Gastrocnemius medialis (tissue), 4 donors: ENCODE measurements at regions not wholly inside any gene's neighbourhood (a gene's known extent, or its start where the extent isn't known, plus 50 kb on each side); places are given as distances from the start of the nearest gene placed in this dataset.

ENCODE experiments used
- ATAC-seq, 2 donors: fragments of 150-250 bp; one replicate each; pipeline ENCODE4 v1.9.1; 2016
- DNase-seq, 2 donors: peaks; one replicate each; pipeline ENCODE4 v3.0.0-alpha.2; 2019
- H3K27ac ChIP-seq, 4 donors: fragments of 200-600 bp; sonication (generic); 1 replicate in 1 of 4; 2 replicates in 3 of 4; pipeline ENCODE4 v1.5.1; 2016 to 2018; ENCODE audit warnings: mild to moderate bottlenecking in 2 of 4, moderate library complexity in 1 of 4
- H3K27me3 ChIP-seq, 3 donors: fragments of 200-600 bp; sonication (generic) in 2 of 3; 1 replicate in 1 of 3; 2 replicates in 2 of 3; pipeline versions ENCODE4 v1.5.1 to v1.6.0; 2016 to 2019; ENCODE audit warnings: mild to moderate bottlenecking in 1 of 3, moderate library complexity in 1 of 3
- H3K36me3 ChIP-seq, 2 donors: fragments of 200-600 bp; sonication (generic) in 1 of 2; one replicate each; pipeline ENCODE4 v1.5.1; 2017 to 2018
- H3K4me1 ChIP-seq, 2 donors: fragments of 200-600 bp; sonication (generic) in 1 of 2; one replicate each; pipeline ENCODE4 v1.5.1; 2016 to 2017; ENCODE audit warnings: mild to moderate bottlenecking in 2 of 2
- H3K4me3 ChIP-seq, 4 donors: fragments of 200-600 bp; sonication (generic) in 3 of 4; 1 replicate in 1 of 4; 2 replicates in 3 of 4; pipeline ENCODE4 v1.5.1; 2016 to 2019; ENCODE audit warnings: mild to moderate bottlenecking in 2 of 4
- H3K9me3 ChIP-seq, 3 donors: fragments of 200-600 bp; sonication (generic) in 2 of 3; 1 replicate in 1 of 3; 2 replicates in 2 of 3; pipeline ENCODE4 v1.5.1; 2016 to 2019
- POLR2A ChIP-seq, 2 donors: fragments of 450-650 bp; IDR thresholded peaks; one replicate each; pipeline ENCODE4 v1.6.1; 2017; ENCODE audit warnings: antibody characterized with exemption in 2 of 2, mild to moderate bottlenecking in 2 of 2, moderate library complexity in 2 of 2
- in situ Hi-C, 4 donors: fragments of 200-750 bp; cut with MboI; loops; one replicate each; pipeline versions ENCODE4 v1.15.0 to v1.8.0; 2017; ENCODE audit warnings: low sequenced_read_pairs in 4 of 4
- intact Hi-C: fragments of 100-400 bp; cut with DNase I; formaldehyde crosslinking; loops from one replicate; pipeline ENCODE4 v1.15.1; 2023; ENCODE audit warnings: low total_unique reads
- TF ChIP-seq, protein P1 (sequence below), 5 experiments: fragments of 450-650 bp in 3 of 5; fragments of 200-600 bp in 2 of 5; sonication (generic) in 2 of 5; IDR thresholded peaks in 4 of 5; conservative IDR thresholded peaks in 1 of 5; 1 replicate in 4 of 5; 2 replicates in 1 of 5; pipeline ENCODE4 v1.5.1; 2016 to 2019; ENCODE audit warnings: antibody characterized with exemption in 5 of 5, mild to moderate bottlenecking in 3 of 5, moderate library complexity in 3 of 5

DNA sequence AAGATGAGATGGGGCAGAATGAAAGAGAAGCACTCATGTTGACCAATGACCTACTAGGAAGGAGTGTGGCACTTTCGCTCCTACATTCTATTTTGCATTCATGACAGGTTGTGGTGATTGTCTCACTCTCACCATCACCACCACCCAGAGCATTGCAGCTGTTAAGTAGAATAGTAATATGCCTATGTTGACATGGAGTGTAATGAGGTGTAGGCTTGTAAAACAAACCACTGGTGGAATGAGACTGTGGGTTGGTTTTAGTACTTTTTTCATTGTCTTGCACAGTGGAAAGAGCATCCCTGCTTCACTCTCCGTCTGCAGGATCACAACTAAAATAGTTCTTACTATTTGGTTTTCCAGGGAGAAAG is 516.7 kb downstream of the NTRK2 start:
- Histone ChIP-seq H3K9me3 (no peaks in the 10 kb centered on the region), H3K36me3 (no peaks in the 10 kb centered on the region), H3K4me3 (no peak overlapping the region), H3K27me3 (no peaks in the 10 kb centered on the region), H3K27ac (no peak overlapping the region), H3K4me1 (no peaks in the 10 kb centered on the region)
- in situ Hi-C loops (no loop called here), intact Hi-C loops (no loop called here)
- TF ChIP-seq, protein P1, sequence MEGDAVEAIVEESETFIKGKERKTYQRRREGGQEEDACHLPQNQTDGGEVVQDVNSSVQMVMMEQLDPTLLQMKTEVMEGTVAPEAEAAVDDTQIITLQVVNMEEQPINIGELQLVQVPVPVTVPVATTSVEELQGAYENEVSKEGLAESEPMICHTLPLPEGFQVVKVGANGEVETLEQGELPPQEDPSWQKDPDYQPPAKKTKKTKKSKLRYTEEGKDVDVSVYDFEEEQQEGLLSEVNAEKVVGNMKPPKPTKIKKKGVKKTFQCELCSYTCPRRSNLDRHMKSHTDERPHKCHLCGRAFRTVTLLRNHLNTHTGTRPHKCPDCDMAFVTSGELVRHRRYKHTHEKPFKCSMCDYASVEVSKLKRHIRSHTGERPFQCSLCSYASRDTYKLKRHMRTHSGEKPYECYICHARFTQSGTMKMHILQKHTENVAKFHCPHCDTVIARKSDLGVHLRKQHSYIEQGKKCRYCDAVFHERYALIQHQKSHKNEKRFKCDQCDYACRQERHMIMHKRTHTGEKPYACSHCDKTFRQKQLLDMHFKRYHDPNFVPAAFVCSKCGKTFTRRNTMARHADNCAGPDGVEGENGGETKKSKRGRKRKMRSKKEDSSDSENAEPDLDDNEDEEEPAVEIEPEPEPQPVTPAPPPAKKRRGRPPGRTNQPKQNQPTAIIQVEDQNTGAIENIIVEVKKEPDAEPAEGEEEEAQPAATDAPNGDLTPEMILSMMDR (IDR thresholded peaks at IDR 0.05 in 4 of 5, conservative IDR thresholded peaks at IDR 0.05 in 1 of 5) = no peak
- TF ChIP-seq POLR2A (IDR thresholded peaks at IDR 0.05) = no peak
- ATAC-seq (no peak), DNase-seq (no peak)

DNA sequence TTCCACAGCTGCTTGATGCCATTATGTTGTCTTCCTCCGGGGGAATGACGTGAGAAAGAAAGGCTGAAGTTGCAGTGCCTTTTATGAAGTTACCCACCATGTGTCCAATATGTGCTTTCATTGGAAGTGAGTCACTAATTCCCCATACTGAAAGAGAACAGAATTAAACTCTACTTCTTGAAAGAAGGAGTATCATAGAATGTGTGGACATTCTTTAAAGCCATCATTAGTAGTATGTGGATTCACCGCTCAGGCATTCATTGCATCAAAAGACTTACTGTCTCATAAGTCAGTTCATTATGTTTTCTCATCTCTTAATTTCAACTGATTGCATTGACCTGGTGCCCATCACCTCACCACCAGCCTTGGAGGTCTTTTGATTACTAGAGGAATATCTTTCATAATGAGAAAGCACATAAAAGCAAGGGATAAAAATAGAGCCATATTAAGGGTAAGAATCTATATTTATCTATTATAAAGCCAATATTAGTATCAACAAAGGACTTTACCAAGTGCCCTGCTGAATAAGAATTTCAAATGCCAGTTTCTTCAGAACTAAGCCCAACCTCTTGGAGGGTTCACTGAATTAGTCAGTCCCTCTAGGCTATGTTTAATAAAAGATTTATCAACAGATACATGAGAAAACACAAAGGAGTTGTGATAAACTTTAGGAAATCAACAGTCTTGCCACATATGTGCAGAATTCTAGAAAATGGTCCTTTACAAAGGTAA is 516.1 kb downstream of the NTRK2 start:
- ATAC-seq = no peak
- Histone ChIP-seq H3K4me3 (no peak overlapping the region), H3K27ac (no peak overlapping the region), H3K27me3 (no peaks in the 10 kb centered on the region), H3K36me3 (no peaks in the 10 kb centered on the region), H3K4me1 (no peaks in the 10 kb centered on the region), H3K9me3 (no peaks in the 10 kb centered on the region)
- TF ChIP-seq, protein P1 (IDR thresholded peaks at IDR 0.05 in 4 of 5, conservative IDR thresholded peaks at IDR 0.05 in 1 of 5) = no peak
- TF ChIP-seq POLR2A (IDR thresholded peaks at IDR 0.05) = no peak
- in situ Hi-C loops = no loop called here
- intact Hi-C loops = no loop called here
- DNase-seq = no peak

DNA sequence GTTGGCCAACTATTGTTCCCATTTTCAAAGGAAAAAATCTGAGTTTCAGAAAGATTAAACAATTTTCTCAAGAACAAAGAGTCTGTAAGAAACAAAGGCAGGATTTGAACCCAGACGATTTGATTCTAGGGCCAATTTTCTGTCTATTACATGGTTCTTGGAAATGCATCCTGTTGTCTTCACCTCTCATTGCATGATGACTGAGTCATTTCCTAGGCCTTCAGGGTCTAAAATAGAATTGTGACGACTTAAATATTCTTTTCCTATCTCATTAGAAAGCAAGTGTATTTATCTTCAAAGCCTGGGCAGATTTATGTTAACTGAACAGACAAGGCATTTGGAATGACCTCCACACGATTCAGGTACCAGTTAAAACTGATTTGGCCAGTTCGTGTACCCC is 512.9 kb downstream of the NTRK2 start:
- no peak for DNase-seq
- Histone ChIP-seq H3K4me3 (no peak overlapping the region), H3K27me3 (no peaks in the 10 kb centered on the region), H3K27ac (no peak overlapping the region), H3K9me3 (no peaks in the 10 kb centered on the region), H3K36me3 (no peaks in the 10 kb centered on the region), H3K4me1 (no peaks in the 10 kb centered on the region)
- intact Hi-C loops (no loop called here), in situ Hi-C loops (no loop called here)
- no peak for ATAC-seq
- no peak for TF ChIP-seq POLR2A (IDR thresholded peaks at IDR 0.05)

DNA sequence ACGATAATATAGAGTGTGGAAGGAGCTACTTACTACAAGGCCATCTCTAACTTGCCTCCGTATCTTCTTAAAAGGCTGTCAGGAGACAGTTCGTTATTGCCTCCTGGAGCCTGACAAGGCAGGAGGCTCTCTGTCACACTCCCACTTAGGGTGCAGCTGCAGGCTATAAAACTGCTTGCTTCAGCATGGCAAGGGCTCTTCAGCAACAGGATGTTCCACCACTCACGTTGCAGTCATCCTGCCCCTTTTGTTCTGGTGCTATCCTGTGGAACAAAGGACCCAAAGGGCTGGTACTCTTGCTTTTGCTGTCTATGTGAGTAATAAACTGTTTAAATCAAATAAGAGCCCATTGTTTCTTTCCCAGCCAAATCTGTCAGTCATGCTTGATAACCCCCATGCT is 508.9 kb downstream of the NTRK2 start:
- intact Hi-C loops = no loop called here
- Histone ChIP-seq H3K4me3 (no peak overlapping the region), H3K27me3 (no peaks in the 10 kb centered on the region), H3K27ac (no peak overlapping the region), H3K4me1 (no peaks in the 10 kb centered on the region), H3K36me3 (no peaks in the 10 kb centered on the region), H3K9me3 (no peaks in the 10 kb centered on the region)
- no peak for ATAC-seq
- in situ Hi-C loops = no loop called here
- TF ChIP-seq, protein P1 (IDR thresholded peaks at IDR 0.05 in 4 of 5, conservative IDR thresholded peaks at IDR 0.05 in 1 of 5) = no peak
- TF ChIP-seq POLR2A (IDR thresholded peaks at IDR 0.05) = no peak
- no peak for DNase-seq

DNA sequence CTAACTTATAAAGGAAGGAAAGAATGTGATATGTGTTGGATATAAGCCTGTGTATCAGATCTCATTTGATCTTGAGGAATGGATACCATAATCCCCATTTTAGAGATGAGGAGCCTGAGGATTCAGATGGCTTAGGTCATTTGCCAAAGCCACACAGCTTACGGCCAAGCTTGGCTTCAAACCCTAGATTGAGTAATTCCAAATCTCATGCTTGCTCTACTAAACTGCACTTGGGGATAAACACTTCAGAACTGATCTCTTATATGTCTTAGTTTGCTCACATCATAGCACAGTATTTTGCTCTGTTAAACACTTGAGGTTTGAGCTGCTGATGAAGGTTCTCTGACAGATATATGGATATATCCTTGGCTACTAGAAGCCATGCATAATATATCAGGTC is 504.4 kb downstream of the NTRK2 start:
- TF ChIP-seq, protein P1 (IDR thresholded peaks at IDR 0.05 in 4 of 5, conservative IDR thresholded peaks at IDR 0.05 in 1 of 5) = no peak
- no peak for TF ChIP-seq POLR2A (IDR thresholded peaks at IDR 0.05)
- Histone ChIP-seq H3K4me1 (no peaks in the 10 kb centered on the region), H3K27me3 (no peaks in the 10 kb centered on the region), H3K9me3 (no peaks in the 10 kb centered on the region), H3K4me3 (no peak overlapping the region), H3K36me3 (no peaks in the 10 kb centered on the region), H3K27ac (no peak overlapping the region)
- DNase-seq (no peak), ATAC-seq (peak; percentile 24 to 47)
- intact Hi-C loops = no loop called here
- in situ Hi-C loops = no loop called here
